ENCODE measurements at regions not wholly inside any gene's neighbourhood (a gene's known extent, or its start where the extent isn't known, plus 50 kb on each side); places are given as distances from the start of the nearest gene placed in this dataset.

DNA sequence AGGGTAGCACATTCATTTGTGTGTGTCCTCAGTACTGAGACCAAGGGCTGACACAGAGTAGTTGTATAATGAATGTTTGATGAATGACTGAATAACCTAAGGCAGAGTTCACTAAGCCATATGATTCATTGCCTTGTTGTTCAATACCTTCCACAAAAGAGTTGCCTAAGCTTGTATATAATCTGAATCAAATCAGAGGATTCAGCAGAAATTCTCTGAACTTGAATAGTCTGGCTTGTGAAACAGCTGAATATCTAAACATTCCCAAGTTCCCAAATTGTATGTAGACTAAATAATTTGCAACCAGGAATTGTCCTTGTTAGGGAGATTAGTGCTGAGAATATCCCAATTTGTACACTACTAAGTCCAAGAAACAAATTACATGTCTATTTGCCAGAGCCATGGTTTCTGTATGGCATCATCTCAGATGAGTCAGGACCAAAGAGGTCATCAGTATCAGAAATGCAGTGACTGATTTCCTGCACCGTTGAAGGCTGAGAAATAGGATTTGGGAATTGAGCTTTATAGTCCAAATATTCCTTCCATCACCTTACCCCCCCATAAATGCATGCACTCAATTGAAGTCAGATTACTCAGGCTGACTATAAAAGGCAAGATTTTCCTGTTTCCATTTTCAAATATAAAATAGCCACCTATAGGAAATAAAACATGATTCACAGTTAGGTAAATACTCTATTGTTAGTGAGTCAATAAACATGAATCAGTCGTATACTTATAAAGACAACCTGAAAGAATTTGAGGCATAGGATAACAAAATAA, 168.7 kb downstream of the PHLDA1 start:
- TF ChIP-seq POLR2A (IDR thresholded peaks at IDR 0.05; ENCODE audit: low read depth, low read length), result no peak
- no peak for TF ChIP-seq TAF1 (IDR thresholded peaks at IDR 0.05; ENCODE audit: borderline replicate concordance, low read depth, low read length)

Measured in GM12892 (cell line).